AG04449 (cell line): ENCODE measurements at regions not wholly inside any gene's neighbourhood (a gene's known extent, or its start where the extent isn't known, plus 50 kb on each side); places are given as distances from the start of the nearest gene placed in this dataset.

Source experiments
- CTCF ChIA-PET: fragments of 350-600 bp; formaldehyde crosslinking; extraction: SDS; loops from one replicate; lab custom pipeline; 2021; ENCODE audit warnings: antibody characterized with exemption; lab: Yijun Ruan, JAX
- POLR2A ChIA-PET: fragments of 400-600, 350-600 bp; formaldehyde crosslinking; extraction: SDS; loops from one replicate; lab custom pipeline; 2020; ENCODE audit warnings: antibody characterized with exemption, inconsistent platforms; lab: Yijun Ruan, JAX
- DNase-seq: peaks from one replicate; pipeline ENCODE4 v3.0.0-alpha.2; 2010; ENCODE audit warnings: low read depth, low spot score
- H3K4me3 ChIP-seq: 2 replicates; pipeline ENCODE4 v1.5.1; 2011; ENCODE audit warnings: low read depth, mild to moderate bottlenecking, control low read depth, low read length
- CTCF ChIP-seq: IDR thresholded peaks from one replicate; pipeline ENCODE4 v1.5.1; 2011; ENCODE audit warnings: mild to moderate bottlenecking, moderate library complexity, low read length, control low read depth, inconsistent platforms; ENCODE audit not compliant: insufficient read depth; ENCODE audit errors: missing control alignments

DNA sequence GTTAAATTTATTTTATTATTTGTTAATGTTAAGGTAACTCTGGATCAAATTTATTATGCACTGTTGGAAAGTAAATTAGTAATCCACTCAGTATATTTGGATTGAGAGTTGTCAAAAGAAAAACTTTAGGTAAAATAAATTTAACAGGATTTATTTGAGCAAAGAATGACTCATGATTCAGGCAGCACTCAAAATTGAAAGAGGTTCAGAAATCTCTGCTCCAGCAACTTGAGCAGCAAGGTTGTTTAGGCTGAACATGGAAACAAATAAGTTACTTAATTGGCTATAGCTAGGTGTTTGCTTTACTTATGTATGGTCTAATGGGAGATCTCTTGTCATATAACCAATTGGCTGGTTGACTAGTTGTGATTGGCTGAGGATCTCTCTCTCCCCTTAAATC lies 296.2 kb upstream of the EDIL3 start:
- POLR2A ChIA-PET = no interaction called here
- no peak overlapping the region for H3K4me3 ChIP-seq
- no peak for TF ChIP-seq CTCF
- DNase-seq = no peak
- CTCF ChIA-PET = interaction anchor here (1.5 kb wide), 1 partner anchor 9 kb away, joined by 4 read pairs; no protein-coding TSS in a partner anchor

DNA sequence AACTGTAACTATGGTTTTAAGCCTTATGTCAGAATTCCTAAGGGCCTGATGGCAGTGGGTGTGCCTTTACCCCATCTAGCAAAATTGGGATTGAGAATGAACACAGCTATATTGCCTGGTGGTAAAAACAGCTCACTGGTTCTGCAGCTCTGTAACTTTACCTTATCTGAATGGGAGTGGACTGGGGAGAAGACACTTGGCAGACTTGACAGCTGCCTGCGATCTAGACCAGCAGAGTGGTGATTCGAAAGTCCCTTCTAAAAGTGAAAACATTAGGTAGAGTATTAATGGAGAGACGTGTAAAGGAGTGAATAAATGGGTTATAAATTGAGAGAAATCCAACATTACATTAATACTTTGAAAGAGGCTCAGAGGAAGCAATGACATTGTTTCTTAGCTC lies 289.1 kb upstream of the EDIL3 start:
- DNase-seq = no peak
- no peak overlapping the region for H3K4me3 ChIP-seq
- ChIA-PET CTCF (no interaction called here), POLR2A (no interaction called here)
- no peak for TF ChIP-seq CTCF

DNA sequence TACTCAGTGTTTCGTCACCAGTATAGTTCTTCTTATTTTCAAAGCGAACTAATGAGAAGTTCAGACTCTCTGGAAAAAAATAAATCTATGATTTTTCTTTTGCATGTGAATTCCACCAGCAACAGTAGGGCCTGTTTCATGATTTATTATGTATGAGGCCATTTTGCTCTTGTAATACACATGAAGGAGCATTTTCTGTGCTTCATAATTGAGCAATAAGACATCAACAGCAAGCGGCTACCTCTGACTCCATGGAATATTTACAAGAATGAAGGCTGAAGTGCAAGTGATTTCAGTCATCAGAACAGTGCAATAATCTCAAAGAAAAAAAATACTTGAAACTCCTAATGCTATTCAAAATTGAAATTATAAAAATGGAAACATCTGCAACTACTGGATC lies 282.9 kb upstream of the EDIL3 start:
- ChIA-PET CTCF (interaction anchor here (0.9 kb wide), 1 partner anchor 11 kb away, joined by 3 read pairs; no protein-coding TSS in a partner anchor), POLR2A (no interaction called here)
- H3K4me3 ChIP-seq = no peak overlapping the region
- TF ChIP-seq CTCF = no peak
- no peak for DNase-seq

- no peak for TF ChIP-seq CTCF
- no peak overlapping the region for H3K4me3 ChIP-seq
- DNase-seq = no peak
- POLR2A ChIA-PET = no interaction called here
- CTCF ChIA-PET = no interaction called here
Observed at GRCh38 chr5:84650429-84650828, 265.7 kb upstream of the EDIL3 start.

DNA sequence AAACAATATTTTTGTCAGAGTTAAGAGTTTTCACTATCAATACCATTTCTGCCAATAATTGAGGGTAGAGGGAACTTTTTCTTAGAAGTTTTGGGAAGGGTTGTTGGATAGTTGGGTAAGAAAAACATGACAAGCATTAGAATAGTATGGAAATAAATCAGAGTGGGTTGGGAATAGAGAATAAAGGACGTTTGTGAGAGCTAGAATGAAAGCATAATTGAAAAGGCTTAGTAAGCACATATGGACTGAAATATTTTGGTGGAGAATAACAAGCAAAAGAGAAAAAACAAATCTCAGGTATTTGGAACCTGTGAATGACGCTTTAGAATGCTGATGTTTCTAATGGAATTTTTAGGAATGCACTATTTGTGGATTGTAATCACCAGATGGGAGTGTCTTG lies 262.9 kb upstream of the EDIL3 start:
- CTCF ChIA-PET = no interaction called here
- no peak overlapping the region for H3K4me3 ChIP-seq
- DNase-seq = no peak
- TF ChIP-seq CTCF = no peak
- POLR2A ChIA-PET = no interaction called here

DNA sequence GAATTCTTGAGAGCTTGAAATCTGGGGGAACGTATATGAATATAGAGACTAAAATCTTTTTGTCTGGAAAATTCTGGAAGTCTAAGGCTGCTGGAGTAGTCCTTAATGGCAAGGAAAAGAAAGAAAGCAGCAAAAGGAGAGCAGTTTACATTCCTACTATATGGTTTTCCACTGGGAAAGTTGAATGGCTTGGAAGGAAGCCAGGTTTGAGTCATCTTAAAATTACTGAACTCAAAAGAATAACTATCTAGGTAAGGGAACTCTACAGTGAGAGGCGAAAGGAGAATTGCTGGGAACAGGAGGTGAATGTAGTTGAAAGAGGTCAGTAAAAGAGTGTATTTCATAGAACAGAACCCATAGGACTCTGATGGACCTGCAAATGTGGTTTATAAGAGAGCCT lies 258.1 kb upstream of the EDIL3 start:
- H3K4me3 ChIP-seq = no peak overlapping the region
- ChIA-PET POLR2A (no interaction called here), CTCF (no interaction called here)
- TF ChIP-seq CTCF = no peak
- DNase-seq = peak; percentile 5
